Smooth muscle cell (in vitro differentiated cells): ENCODE measurements at regions not wholly inside any gene's neighbourhood (a gene's known extent, or its start where the extent isn't known, plus 50 kb on each side); places are given as distances from the start of the nearest gene placed in this dataset.

ENCODE experiments used
- DNase-seq: peaks from one replicate; lab custom pipeline; 2025; ENCODE audit not compliant: unreplicated experiment; lab: John Stamatoyannopoulos, UW
- H2AFZ ChIP-seq: fragments of 200-600 bp; sonication (generic); 2 replicates; pipeline ENCODE4 v1.6.0; 2016; ENCODE audit warnings: antibody characterized with exemption, low read depth, mild to moderate bottlenecking
- H3F3A ChIP-seq: fragments of 200-600 bp; sonication (generic); 2 replicates; pipeline ENCODE4 v1.6.0; 2017; ENCODE audit warnings: antibody characterized with exemption, low read depth
- H3K27ac ChIP-seq: fragments of 200-600 bp; sonication (generic); 2 replicates; pipeline ENCODE4 v1.5.1; 2016; ENCODE audit warnings: low read depth, mild to moderate bottlenecking
- H3K27me3 ChIP-seq: fragments of 200-600 bp; sonication (generic); 2 replicates; pipeline ENCODE4 v1.6.1; 2016; ENCODE audit warnings: low read depth, mild to moderate bottlenecking
- H3K36me3 ChIP-seq: fragments of 200-600 bp; sonication (generic); 2 replicates; pipeline ENCODE4 v1.5.1; 2016; ENCODE audit warnings: low read depth
- H3K4me1 ChIP-seq: fragments of 200-600 bp; sonication (generic); 2 replicates; pipeline ENCODE4 v1.5.1; 2016; ENCODE audit warnings: low read depth
- H3K4me2 ChIP-seq: fragments of 200-600 bp; sonication (generic); 2 replicates; pipeline ENCODE4 v1.6.0; 2016; ENCODE audit warnings: mild to moderate bottlenecking
- H3K4me3 ChIP-seq: fragments of 200-600 bp; sonication (generic); 2 replicates; pipeline ENCODE4 v1.5.1; 2016; ENCODE audit warnings: mild to moderate bottlenecking
- H3K79me2 ChIP-seq: fragments of 200-600 bp; sonication (generic); 2 replicates; pipeline ENCODE4 v1.6.0; 2016; ENCODE audit warnings: low read depth, mild to moderate bottlenecking
- H3K9ac ChIP-seq: fragments of 200-600 bp; sonication (generic); 2 replicates; pipeline ENCODE4 v1.6.0; 2016; ENCODE audit warnings: low read depth
- H3K9me3 ChIP-seq: fragments of 200-600 bp; sonication (generic); replicated peaks from 2 replicates; pipeline ENCODE4 v1.5.1; 2016; ENCODE audit warnings: low read depth
- H4K20me1 ChIP-seq: fragments of 200-600 bp; sonication (generic); 2 replicates; pipeline ENCODE4 v1.6.0; 2016; ENCODE audit warnings: low read depth
- CTCF ChIP-seq: fragments of 200-600 bp; sonication (generic); IDR thresholded peaks from 2 replicates; pipeline ENCODE4 v1.5.1; 2017; ENCODE audit warnings: borderline replicate concordance, mild to moderate bottlenecking, antibody characterized with exemption; ENCODE audit not compliant: insufficient read depth, poor library complexity, severe bottlenecking
- WGBS: methylation state at CpG from one replicate; pipeline ENCODE4 v1.1.7; 2016; ENCODE audit warnings: low lambda C conversion rate; 5-methylcytosine and 5-hydroxymethylcytosine counted together

GRCh38 chr18:32549248-32550110 lies 78.8 kb upstream of the GAREM1 start:
- no peaks in the 10 kb centered on the region for H3F3A ChIP-seq
- peaks cover 18% of the 10 kb centered on the region for H3K27me3 ChIP-seq
- no peak overlapping the region for H3K4me2 ChIP-seq
- H3K9ac ChIP-seq: no peak overlapping the region
- H2AFZ ChIP-seq: no peak overlapping the region
- no peak for DNase-seq
- no peak overlapping the region for H3K27ac ChIP-seq
- H3K4me1 ChIP-seq: peaks cover 6% of the 10 kb centered on the region
- H3K4me3 ChIP-seq: no peak overlapping the region
- TF ChIP-seq CTCF: peak; percentile 74
- no peaks in the 10 kb centered on the region for H3K36me3 ChIP-seq
- WGBS: 42% methylated on average over 5 of the region's 5 CpGs
- H4K20me1 ChIP-seq: no peaks in the 10 kb centered on the region
- no peaks in the 10 kb centered on the region for H3K9me3 ChIP-seq
- H3K79me2 ChIP-seq: no peaks in the 10 kb centered on the region

- H3K4me2 ChIP-seq: no peak overlapping the region
- no peak overlapping the region for H3K9ac ChIP-seq
- H3K4me3 ChIP-seq: no peak overlapping the region
- H3K4me1 ChIP-seq: peaks cover 6% of the 10 kb centered on the region
- peaks cover 21% of the 10 kb centered on the region for H3K27me3 ChIP-seq
- H3F3A ChIP-seq: no peaks in the 10 kb centered on the region
- H2AFZ ChIP-seq: no peak overlapping the region
- TF ChIP-seq CTCF: no peak
- no peaks in the 10 kb centered on the region for H3K36me3 ChIP-seq
- 23% methylated on average over 3 of the region's 3 CpGs for WGBS
- H3K27ac ChIP-seq: no peak overlapping the region
- no peaks in the 10 kb centered on the region for H3K9me3 ChIP-seq
- no peaks in the 10 kb centered on the region for H3K79me2 ChIP-seq
- DNase-seq: no peak
- H4K20me1 ChIP-seq: no peaks in the 10 kb centered on the region
Measured at GRCh38 chr18:32548688-32549087, 78.0 kb upstream of the GAREM1 start.

- Histone ChIP-seq H3K4me3 (no peak overlapping the region), H3K4me2 (no peak overlapping the region), H3K9ac (no peak overlapping the region), H4K20me1 (no peaks in the 10 kb centered on the region), H2AFZ (no peak overlapping the region), H3K79me2 (no peaks in the 10 kb centered on the region), H3K4me1 (peaks cover 6% of the 10 kb centered on the region), H3K9me3 (no peaks in the 10 kb centered on the region), H3K27ac (no peak overlapping the region), H3K27me3 (peaks cover 43% of the 10 kb centered on the region), H3K36me3 (no peaks in the 10 kb centered on the region), H3F3A (no peaks in the 10 kb centered on the region)
- WGBS: 91% methylated on average over 2 of the region's 2 CpGs
- no peak for TF ChIP-seq CTCF
- no peak for DNase-seq
Measured at GRCh38 chr18:32545631-32546030, 74.9 kb upstream of the GAREM1 start.

- Histone ChIP-seq H3K27me3 (peaks cover 57% of the 10 kb centered on the region), H3K36me3 (no peaks in the 10 kb centered on the region), H3K27ac (no peak overlapping the region), H4K20me1 (no peaks in the 10 kb centered on the region), H3F3A (no peaks in the 10 kb centered on the region), H3K9me3 (no peaks in the 10 kb centered on the region), H3K4me1 (peaks cover 6% of the 10 kb centered on the region), H2AFZ (no peak overlapping the region), H3K9ac (no peak overlapping the region), H3K79me2 (no peaks in the 10 kb centered on the region), H3K4me2 (no peak overlapping the region), H3K4me3 (no peak overlapping the region)
- DNase-seq: no peak
- 88% methylated on average over 1 of the region's 1 CpG for WGBS
- no peak for TF ChIP-seq CTCF
Measured at GRCh38 chr18:32544088-32544487, 73.4 kb upstream of the GAREM1 start.
